ENCODE measurements at regions not wholly inside any gene's neighbourhood (a gene's known extent, or its start where the extent isn't known, plus 50 kb on each side); places are given as distances from the start of the nearest gene placed in this dataset.

DNA sequence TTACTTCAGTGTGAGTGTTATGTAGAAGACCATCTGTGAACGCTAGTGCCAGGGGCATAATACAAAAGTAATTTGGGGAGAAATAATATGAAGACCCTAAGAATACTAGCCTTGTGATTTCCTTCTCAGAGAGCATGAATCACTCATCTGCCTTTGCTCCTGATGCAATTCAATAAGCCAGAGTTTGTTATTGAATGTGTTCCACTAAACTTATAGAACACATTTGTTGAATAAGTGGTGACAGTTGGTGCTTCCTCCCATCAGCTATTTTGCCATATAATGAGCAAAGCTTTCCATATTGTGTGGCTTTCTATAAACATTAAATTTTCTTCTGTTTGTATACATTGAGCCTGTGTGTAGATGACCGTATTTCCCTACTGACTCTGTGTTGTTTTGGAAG is 136.4 kb upstream of the QRFPR start:
- Mint-ChIP-seq H3K4me1 (no peaks in the 10 kb centered on the region), H3K9me3 (ENCODE audit: low read depth) (no peaks in the 10 kb centered on the region), H3K4me3 (no peak overlapping the region), H3K27me3 (peaks cover 9% of the 10 kb centered on the region), H3K27ac (no peak overlapping the region), H3K36me3 (ENCODE audit: low read depth) (no peaks in the 10 kb centered on the region)
- intact Hi-C loops (cut with DNase I, micrococcal nuclease), result no loop called here
- ChIA-PET CTCF (no interaction called here), POLR2A (no interaction called here)
- no peak for ATAC-seq
- DNase-seq, result no peak

DNA sequence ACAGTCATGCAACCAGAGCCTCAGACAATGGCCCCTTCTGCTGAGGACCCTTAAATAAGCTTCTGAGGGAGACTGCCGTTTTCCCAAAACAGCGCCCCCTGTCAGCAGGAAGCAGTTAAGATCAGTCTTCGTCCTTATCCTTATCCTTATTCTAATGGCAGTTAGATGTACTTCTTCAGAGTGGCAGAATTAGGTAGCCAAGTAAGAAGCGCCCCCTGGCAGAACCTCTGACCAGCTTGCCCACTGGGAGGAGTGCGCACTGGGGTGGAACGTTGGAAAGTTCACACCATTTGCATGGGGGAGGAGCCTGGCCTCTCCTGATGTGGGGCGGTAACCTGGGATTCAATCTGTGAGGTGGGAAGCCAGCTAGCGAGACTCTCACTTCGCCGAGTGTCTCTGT is 133.6 kb upstream of the QRFPR start:
- ATAC-seq, result no peak
- POLR2A ChIA-PET, result no interaction called here
- Mint-ChIP-seq H3K4me3 (no peak overlapping the region), H3K4me1 (peaks cover 7% of the 10 kb centered on the region), H3K27me3 (peaks cover 26% of the 10 kb centered on the region), H3K9me3 (ENCODE audit: low read depth) (no peaks in the 10 kb centered on the region), H3K36me3 (ENCODE audit: low read depth) (no peaks in the 10 kb centered on the region), H3K27ac (no peak overlapping the region)
- CTCF ChIA-PET, result interaction anchor here (0.6 kb wide), 1 partner anchor 8 kb away, joined by 3 read pairs; no protein-coding TSS in a partner anchor
- DNase-seq, result no peak
- intact Hi-C loops (cut with DNase I, micrococcal nuclease), result no loop called here

DNA sequence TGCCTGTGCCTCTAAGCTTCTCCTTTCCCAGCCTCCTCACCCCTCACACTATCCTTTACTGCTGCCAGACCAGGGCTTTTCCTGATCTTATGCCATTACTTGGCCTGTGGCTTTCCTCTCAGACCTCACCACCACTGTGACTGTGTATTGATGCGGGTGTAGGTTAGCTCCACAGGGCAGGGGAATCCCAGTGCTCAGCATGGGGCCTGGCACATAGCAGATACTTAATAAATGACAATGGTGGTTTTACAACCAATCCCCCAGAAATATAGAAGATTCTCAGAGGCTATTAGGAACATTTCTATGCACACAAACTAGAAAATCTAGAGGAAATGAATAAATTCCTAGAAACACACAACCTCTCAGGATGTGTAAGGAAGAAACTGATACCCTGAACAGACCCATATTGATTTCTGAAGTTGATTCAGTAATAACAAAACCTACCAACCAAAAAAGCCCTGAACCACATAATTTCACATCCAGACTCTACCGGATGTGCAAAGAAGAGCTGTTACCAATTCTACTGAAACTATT is 129.6 kb upstream of the QRFPR start:
- Mint-ChIP-seq H3K27ac (no peak overlapping the region), H3K9me3 (ENCODE audit: low read depth) (no peaks in the 10 kb centered on the region), H3K27me3 (peaks cover 28% of the 10 kb centered on the region), H3K4me3 (no peak overlapping the region), H3K36me3 (ENCODE audit: low read depth) (no peaks in the 10 kb centered on the region), H3K4me1 (peaks cover 7% of the 10 kb centered on the region)
- ATAC-seq, result peak; percentile 69
- intact Hi-C loops (cut with DNase I, micrococcal nuclease), result no loop called here
- DNase-seq, result peak; percentile 25
- ChIA-PET CTCF (no interaction called here), POLR2A (no interaction called here)

- Mint-ChIP-seq H3K4me3 (no peak overlapping the region), H3K27ac (no peak overlapping the region), H3K9me3 (ENCODE audit: low read depth) (no peaks in the 10 kb centered on the region), H3K4me1 (no peaks in the 10 kb centered on the region), H3K36me3 (ENCODE audit: low read depth) (no peaks in the 10 kb centered on the region), H3K27me3 (peaks cover 9% of the 10 kb centered on the region)
- CTCF ChIA-PET, result interaction anchor here (0.6 to 1.8 kb wide), 3 partner anchors 13 to 192 kb away, joined by 3 to 4 read pairs (median 3); no protein-coding TSS in a partner anchor
- POLR2A ChIA-PET, result no interaction called here
- ATAC-seq (no peak), DNase-seq (no peak)
- intact Hi-C loops (cut with DNase I, micrococcal nuclease), result loop anchor here in 1 of 2 experiments (2.0 to 10.0 kb wide), 2 partner anchors 170 to 242 kb away; no protein-coding TSS in a partner anchor
Observed at GRCh38 chr4:121485190-121485804, 104.5 kb upstream of the QRFPR start.

- ChIA-PET CTCF (interaction anchor here (0.6 to 1.8 kb wide), 5 partner anchors 12 to 1314 kb away, joined by 3 to 4 read pairs (median 3); no protein-coding TSS in a partner anchor), POLR2A (interaction anchor here (0.6 kb wide), 1 partner anchor 1153 kb away, joined by 3 read pairs; no protein-coding TSS in a partner anchor)
- no peak overlapping the region for H3K27ac Mint-ChIP-seq
- peaks cover 9% of the 10 kb centered on the region for H3K27me3 Mint-ChIP-seq
- ATAC-seq (peak; percentile 66), DNase-seq (peak; percentile 18)
- H3K4me1 Mint-ChIP-seq, result no peaks in the 10 kb centered on the region
- no peak overlapping the region for H3K4me3 Mint-ChIP-seq
- intact Hi-C loops (cut with DNase I, micrococcal nuclease), result loop anchor here (1.0 to 10.0 kb wide), 4 partner anchors 170 to 243 kb away; no protein-coding TSS in a partner anchor
- no peaks in the 10 kb centered on the region for H3K9me3 Mint-ChIP-seq (ENCODE audit: low read depth)
- no peaks in the 10 kb centered on the region for H3K36me3 Mint-ChIP-seq (ENCODE audit: low read depth)
Observed at GRCh38 chr4:121484633-121485032, 103.8 kb upstream of the QRFPR start.

GRCh38 chr4:121479808-121480207 is 99.0 kb upstream of the QRFPR start:
- POLR2A ChIA-PET, result no interaction called here
- Mint-ChIP-seq H3K36me3 (ENCODE audit: low read depth) (no peaks in the 10 kb centered on the region), H3K27me3 (peaks cover 12% of the 10 kb centered on the region), H3K9me3 (ENCODE audit: low read depth) (no peaks in the 10 kb centered on the region), H3K27ac (no peak overlapping the region), H3K4me3 (no peak overlapping the region), H3K4me1 (no peaks in the 10 kb centered on the region)
- CTCF ChIA-PET, result interaction anchor here (1.1 kb wide), 1 partner anchor 26 kb away, joined by 3 read pairs; no protein-coding TSS in a partner anchor
- ATAC-seq, result no peak
- intact Hi-C loops (cut with DNase I, micrococcal nuclease), result loop anchor here (5.0 to 10.0 kb wide), 3 partner anchors 93 to 247 kb away; no protein-coding TSS in a partner anchor
- DNase-seq, result no peak

GRCh38 chr4:121477480-121477879 is 96.7 kb upstream of the QRFPR start:
- H3K4me3 Mint-ChIP-seq, result no peak overlapping the region
- peaks cover 6% of the 10 kb centered on the region for H3K27me3 Mint-ChIP-seq
- peaks cover 2% of the 10 kb centered on the region for H3K4me1 Mint-ChIP-seq
- no peaks in the 10 kb centered on the region for H3K36me3 Mint-ChIP-seq (ENCODE audit: low read depth)
- ChIA-PET CTCF (interaction anchor here (0.6 to 1.2 kb wide), 3 partner anchors 257 to 961 kb away, joined by 3 to 4 read pairs (median 3); no protein-coding TSS in a partner anchor), POLR2A (no interaction called here)
- H3K27ac Mint-ChIP-seq, result no peak overlapping the region
- intact Hi-C loops (cut with DNase I, micrococcal nuclease), result loop anchor here in 1 of 2 experiments (5.0 kb wide), 1 partner anchor 90 kb away; no protein-coding TSS in a partner anchor
- DNase-seq (no peak), ATAC-seq (no peak)
- no peaks in the 10 kb centered on the region for H3K9me3 Mint-ChIP-seq (ENCODE audit: low read depth)

GRCh38 chr4:121477079-121477478 is 96.3 kb upstream of the QRFPR start:
- POLR2A ChIA-PET, result no interaction called here

GRCh38 chr4:121472937-121473721 is 92.3 kb upstream of the QRFPR start:
- Mint-ChIP-seq H3K4me3 (no peak overlapping the region), H3K27ac (no peak overlapping the region), H3K4me1 (peaks cover 2% of the 10 kb centered on the region), H3K27me3 (peaks cover 3% of the 10 kb centered on the region), H3K9me3 (ENCODE audit: low read depth) (peaks cover 3% of the 10 kb centered on the region), H3K36me3 (ENCODE audit: low read depth) (no peaks in the 10 kb centered on the region)
- ChIA-PET POLR2A (no interaction called here), CTCF (interaction anchor here (1.2 kb wide), 1 partner anchor 12 kb away, joined by 3 read pairs; no protein-coding TSS in a partner anchor)
- intact Hi-C loops (cut with DNase I, micrococcal nuclease), result no loop called here
- DNase-seq, result no peak
- ATAC-seq, result no peak

More at GRCh38 chr4:121477079-121477478, 96.3 kb upstream of the QRFPR start:
- peaks cover 6% of the 10 kb centered on the region for H3K27me3 Mint-ChIP-seq
- no peaks in the 10 kb centered on the region for H3K36me3 Mint-ChIP-seq (ENCODE audit: low read depth)
- intact Hi-C loops (cut with DNase I, micrococcal nuclease), result loop anchor here in 1 of 2 experiments (5.0 kb wide), 1 partner anchor 90 kb away; no protein-coding TSS in a partner anchor
- H3K27ac Mint-ChIP-seq, result no peak overlapping the region
- no peak overlapping the region for H3K4me3 Mint-ChIP-seq
- DNase-seq (no peak), ATAC-seq (no peak)
- H3K9me3 Mint-ChIP-seq (ENCODE audit: low read depth), result no peaks in the 10 kb centered on the region
- CTCF ChIA-PET, result interaction anchor here (0.6 to 1.2 kb wide), 2 partner anchors 260 to 960 kb away, joined by 3 to 4 read pairs; no protein-coding TSS in a partner anchor
- H3K4me1 Mint-ChIP-seq, result peaks cover 2% of the 10 kb centered on the region

DNA sequence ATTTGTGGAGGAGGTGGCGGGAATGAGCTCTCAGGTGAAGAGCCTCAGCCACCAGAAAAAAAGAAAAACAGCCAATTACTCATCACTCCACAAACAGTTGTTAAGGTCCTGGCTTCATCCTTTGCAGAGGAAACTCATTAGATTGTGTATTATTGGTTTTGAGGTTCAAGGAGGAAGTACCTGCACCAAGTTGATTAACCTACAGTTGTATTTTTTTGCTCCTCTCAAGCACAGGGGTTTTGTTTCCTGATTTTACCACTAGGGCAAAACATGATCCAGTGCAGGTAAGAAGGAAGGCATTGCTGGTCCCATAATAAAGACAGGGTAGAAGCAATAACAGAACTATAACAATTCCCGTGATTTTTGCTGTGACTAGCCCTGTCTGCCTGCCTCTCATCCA is 84.0 kb upstream of the QRFPR start:
- intact Hi-C loops (cut with DNase I, micrococcal nuclease), result no loop called here
- CTCF ChIA-PET, result no interaction called here
- Mint-ChIP-seq H3K4me3 (no peak overlapping the region), H3K27ac (no peak overlapping the region), H3K27me3 (peaks cover 3% of the 10 kb centered on the region), H3K9me3 (ENCODE audit: low read depth) (peaks cover 7% of the 10 kb centered on the region), H3K4me1 (no peaks in the 10 kb centered on the region), H3K36me3 (ENCODE audit: low read depth) (no peaks in the 10 kb centered on the region)
- DNase-seq (no peak), ATAC-seq (no peak)
- POLR2A ChIA-PET, result no interaction called here

DNA sequence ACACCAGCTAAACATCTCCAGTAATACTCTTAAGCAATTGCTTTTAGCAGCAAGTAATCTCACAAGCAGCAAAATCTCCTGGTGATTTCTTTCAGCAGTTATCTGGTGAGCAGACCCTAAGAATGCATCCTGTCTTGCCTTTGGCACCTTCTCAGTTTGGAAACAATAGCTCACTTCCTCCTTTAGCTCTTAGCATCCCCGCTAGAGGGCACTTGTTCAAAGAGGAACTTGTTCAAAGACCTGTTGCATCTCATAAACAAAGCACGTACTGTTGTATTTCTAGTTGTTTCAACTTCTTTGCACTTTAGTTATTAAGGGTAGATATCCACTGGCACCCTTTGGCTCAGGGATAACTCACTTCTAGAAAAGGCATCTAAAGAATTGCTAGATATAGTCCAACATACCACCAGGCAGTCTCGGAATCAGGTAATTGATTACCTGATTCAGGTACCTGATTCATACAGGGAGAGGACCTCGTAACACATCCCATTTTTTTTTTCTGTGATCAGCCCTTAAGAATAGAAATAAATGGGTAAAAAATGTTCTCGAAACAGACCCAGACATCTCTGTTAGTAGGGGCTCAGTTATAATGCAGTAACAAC is 81.9 kb upstream of the QRFPR start:
- peaks cover 3% of the 10 kb centered on the region for H3K9me3 Mint-ChIP-seq (ENCODE audit: low read depth)
- CTCF ChIA-PET, result interaction anchor here (0.6 to 1.6 kb wide), 12 partner anchors 8 to 277 kb away, joined by 3 to 5 read pairs (median 3); no protein-coding TSS in a partner anchor
- intact Hi-C loops (cut with DNase I, micrococcal nuclease), result loop anchor here in 1 of 2 experiments (1.0 to 2.0 kb wide), 3 partner anchors 194 to 274 kb away; no protein-coding TSS in a partner anchor
- ATAC-seq (peak; percentile 47), DNase-seq (peak; percentile 38)
- POLR2A ChIA-PET, result no interaction called here
- no peak overlapping the region for H3K27ac Mint-ChIP-seq
- H3K4me3 Mint-ChIP-seq, result no peak overlapping the region
- H3K4me1 Mint-ChIP-seq, result no peaks in the 10 kb centered on the region
- H3K27me3 Mint-ChIP-seq, result peaks cover 3% of the 10 kb centered on the region
- H3K36me3 Mint-ChIP-seq (ENCODE audit: low read depth), result no peaks in the 10 kb centered on the region
